ELF-1 (cell line): ENCODE measurements at regions not wholly inside any gene's neighbourhood (a gene's known extent, or its start where the extent isn't known, plus 50 kb on each side); places are given as distances from the start of the nearest gene placed in this dataset.
A peak's percentile ranks its signal among the peaks of the same experiment; 100 is the strongest.
"Not testable (repeated sequence)": the region's sequence is repeated elsewhere in the genome, so short reads cannot be mapped to it uniquely, and the experiment has no call there.

Experiments used
- DNase-seq: peaks from one replicate; pipeline ENCODE4 v3.0.0-alpha.2; 2016; ENCODE audit warnings: low read depth, low spot score

DNA sequence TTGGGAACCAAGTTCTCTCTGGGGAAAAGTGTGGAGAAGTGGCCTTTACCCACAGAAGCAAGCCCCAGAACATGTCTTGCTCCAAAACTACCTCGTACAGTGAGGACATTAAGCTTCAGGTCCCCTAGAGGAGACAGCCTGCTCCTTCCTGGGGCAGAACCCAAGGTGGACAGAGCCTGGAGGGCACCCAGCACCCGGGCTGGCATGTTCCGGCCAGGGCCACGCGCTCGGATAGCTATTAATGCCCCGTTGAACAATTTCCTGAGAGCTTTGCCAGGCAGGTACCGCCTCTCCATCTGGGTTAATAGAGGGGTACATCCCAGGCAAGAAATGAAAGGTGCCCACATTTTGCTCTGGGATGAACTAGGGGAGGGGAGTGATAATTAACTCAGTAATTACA lies 169.0 kb upstream of the GRK3 start:
- DNase-seq: no peak

DNA sequence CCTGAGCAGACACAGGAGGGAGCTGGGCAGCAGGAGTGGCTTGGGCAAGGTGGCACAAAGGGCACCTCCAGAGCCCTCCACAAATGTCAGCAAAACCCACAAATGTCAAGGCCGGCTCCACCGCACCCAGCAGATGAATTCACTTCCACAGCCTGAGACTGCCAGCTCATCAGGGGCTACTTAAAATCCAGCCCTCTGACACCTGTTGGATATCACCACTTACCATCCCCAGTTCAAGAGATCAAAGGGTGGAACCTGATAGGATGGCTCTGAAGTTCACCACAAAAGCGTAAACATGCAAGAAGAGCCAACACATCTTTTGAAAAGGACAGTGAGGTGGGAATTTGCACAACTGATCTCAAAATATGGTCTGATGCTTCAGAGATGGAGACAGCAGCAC lies 168.6 kb upstream of the GRK3 start:
- no peak for DNase-seq

DNA sequence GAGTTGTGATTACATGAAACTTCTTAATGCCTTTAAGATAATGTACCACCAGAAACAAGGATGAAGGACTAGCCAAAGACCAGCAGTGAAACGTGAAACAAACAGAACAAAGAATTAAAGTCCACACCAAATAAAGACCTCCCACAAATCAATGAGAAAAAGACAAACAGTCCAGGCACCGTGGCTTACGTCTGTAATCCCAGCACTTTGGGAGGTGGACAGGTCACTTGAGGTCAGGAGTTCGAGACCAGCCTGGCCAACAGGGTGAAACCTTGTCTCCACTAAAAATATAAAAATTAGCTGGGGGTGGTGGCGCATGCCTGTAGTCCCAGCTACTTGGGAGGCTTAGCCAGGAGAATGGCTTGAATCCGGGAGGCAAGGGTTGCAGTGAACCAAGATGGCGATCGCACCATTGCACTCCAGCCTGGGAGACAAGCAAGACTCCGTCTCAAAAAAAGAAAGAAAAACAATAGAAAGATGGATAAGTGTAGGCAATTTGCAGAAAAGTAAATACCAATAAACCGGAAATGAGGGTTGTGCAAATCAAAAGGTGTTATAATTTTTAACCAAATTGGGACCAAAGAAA lies 167.8 kb upstream of the GRK3 start:
- DNase-seq: no peak

DNA sequence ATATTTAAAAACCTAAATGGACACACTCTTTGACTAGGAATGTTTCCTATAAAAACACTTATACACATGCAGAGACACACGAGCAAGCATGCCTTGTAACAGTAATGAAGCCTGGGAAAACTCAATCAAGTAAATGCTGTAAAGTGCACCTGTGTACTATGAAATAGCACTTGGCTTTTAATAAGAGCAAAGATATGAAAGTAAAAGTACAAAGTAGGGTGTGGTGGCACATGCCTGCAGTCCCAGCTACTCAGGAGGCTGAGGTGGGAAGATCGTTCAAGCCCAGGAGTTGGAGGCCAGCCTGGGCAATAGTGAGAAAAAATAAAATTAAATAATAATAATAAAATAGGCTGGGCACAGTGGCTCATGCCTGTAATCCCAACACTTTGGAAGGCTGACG lies 166.9 kb upstream of the GRK3 start:
- no peak for DNase-seq

DNA sequence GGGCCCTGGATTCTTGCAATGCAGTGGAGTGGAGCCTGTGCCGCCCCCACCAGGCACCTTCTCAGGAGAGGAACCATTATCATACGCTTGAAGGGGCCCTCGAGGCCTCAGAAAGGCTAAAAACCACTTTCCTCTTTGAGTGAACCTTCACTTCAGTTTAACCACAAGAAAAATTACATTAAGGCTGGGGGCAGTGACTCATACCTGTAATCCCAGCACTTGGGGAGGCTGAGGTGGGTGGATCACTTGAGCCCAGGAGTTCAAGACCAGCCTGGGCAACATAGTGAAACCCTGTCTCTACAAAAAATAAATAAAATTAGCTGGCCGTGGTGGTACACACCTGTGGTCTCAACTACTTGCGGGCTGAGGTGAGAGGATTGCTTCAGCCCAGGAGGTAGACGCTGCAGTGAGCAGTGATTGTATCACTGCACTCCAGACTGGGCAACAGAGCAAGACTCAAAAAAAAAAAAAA lies 165.8 kb upstream of the GRK3 start:
- not testable (repeated sequence) for DNase-seq

DNA sequence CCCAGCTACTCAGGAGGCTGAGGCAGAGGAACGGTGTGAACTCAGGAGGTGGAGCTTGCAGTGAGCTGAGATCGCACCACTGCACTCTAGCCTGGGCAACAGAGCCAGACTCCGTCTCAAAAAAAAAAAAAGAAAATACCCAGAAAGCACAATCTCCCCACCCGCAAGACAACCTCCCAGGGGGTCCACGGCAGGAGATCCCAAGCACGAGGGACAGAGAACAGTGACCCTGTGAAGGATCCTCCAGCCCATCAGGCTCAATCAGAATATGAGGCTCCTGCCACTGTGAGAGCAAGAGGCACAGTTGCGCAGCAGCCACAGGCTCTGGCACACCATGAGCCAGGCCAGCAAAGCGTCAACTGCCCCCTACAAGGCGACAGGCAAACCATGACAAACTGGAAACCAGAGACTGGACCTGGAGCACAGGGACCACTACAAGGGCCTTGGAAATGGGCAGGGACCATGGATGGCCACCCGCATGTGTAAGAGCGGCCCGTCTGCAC lies 164.8 kb upstream of the GRK3 start:
- no peak for DNase-seq

DNA sequence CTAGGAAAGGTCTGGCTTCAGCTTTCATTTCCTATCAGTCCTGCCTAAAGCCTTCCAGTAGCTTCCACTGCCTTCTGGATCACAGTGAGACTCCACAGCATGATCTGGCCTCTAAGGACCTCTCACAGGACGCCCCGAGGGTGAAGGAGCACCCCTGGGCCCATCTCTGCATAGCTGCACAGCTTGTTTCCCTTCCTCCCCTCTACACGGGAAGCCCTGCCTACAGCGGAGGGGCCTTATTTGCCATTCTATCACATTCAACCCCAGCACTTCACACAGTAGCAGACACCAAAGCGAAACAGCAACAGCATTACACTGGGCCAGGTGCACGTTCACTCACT lies 162.3 kb upstream of the GRK3 start:
- DNase-seq: no peak

DNA sequence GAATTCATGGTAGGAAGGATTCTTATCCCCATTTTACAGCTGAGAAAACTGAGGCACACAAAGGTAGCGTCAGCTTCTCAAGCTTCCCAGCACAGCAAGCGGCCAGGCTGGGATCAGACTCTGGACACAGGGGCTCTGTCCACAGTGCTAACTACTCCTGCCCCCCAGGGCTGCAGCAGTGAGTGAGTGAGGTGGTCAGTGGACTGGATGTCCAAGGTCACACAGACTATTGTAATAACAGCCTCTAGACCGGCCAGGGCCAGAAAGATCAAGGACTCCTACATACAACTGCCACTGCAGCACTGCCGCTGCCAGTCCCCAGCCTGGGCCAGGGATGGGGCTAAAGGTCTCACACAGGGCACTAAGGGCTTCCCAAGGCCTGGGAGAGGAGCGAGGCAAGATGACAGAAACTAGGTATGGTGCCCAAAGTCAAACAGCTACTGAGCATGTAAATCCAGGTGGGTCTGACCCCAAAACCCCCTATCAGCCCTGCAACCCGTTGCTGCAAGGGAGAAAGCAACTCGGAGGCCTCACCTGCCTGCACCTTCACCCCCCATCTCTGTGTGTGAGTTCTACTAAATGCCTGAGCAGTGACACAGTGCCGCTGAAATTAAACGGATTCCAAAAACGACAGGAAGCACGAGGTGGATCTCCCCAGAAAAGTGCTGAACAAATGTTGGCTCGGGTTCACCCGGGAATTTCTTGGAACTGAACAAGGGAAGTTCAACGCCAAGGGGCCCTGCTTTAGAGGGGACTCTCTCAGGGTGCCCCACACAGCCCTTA lies 161.8 kb upstream of the GRK3 start:
- DNase-seq: no peak

DNA sequence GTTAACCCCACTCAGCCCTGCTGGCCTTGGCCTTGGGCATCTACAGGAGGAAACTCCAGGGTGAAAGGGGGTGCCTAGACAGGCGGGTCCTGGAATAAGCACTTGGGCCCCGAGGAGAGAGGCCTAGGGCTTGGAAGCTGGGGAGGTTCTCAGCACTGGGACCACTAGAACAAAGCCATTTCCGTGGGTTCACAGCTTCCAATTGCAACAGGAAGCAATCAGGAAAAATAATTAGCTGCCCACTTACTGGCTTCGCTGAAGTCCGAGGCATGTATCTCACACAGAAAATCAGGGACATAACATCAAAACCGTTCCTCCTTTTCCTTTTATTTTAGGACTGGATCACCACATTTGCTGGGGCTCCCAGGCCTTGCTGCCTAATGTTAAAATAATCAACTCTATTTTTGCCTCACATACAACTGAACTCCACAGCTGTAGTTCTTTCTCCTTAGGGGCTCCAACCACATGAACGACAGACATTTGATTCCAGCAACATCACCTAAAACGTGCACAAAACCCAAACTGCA lies 161.1 kb upstream of the GRK3 start:
- no peak for DNase-seq

DNA sequence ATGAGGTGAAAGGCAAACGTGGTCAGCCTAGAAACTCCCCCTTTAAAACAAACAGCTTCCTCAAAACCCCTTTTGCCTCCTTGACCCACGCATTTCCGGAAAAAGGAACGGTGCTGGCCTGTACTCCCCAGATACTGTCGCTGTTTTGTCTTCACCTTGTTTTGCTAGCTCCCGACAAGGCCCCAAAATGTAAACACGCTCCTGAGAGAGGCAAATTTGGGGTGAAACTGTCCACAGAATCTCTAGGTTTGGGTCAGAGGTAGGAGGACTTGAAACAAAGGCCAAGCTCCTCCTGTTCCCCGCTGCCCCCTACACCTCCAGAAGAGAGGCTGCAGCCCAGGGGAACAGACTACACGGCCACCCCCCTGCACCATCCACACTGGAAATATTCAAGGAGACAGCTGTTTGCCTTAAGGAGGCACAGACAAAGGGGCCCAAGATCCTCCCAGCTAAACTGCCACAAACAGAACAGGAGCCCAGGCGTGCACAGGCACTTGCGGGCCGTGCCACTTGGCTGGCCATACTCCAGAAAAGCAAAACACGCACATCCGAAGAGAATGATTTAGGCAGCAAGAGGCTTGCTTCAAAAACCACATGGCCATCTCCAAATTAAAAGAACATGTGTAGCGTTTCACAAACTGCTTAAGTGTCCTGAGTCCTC lies 160.5 kb upstream of the GRK3 start:
- DNase-seq: peak; percentile 36

DNA sequence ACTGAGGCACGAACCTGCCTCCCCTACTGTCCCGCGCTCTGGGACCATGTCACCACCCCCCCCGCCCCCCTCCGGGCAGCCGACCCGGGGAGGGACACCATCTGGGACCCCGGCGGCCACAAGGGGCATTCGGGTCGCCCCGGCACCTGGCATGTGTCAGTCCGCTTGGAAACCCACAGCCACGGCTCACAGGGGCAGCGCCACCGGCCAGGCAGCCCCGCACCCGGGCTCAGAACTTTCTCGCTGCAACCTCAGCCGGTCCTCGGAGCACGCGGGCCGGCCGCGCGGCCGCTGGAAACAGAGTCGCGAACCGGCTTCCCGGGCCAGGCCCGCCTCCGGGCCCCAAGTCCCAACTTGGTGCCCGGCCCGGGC lies 159.9 kb upstream of the GRK3 start:
- DNase-seq: no peak

DNA sequence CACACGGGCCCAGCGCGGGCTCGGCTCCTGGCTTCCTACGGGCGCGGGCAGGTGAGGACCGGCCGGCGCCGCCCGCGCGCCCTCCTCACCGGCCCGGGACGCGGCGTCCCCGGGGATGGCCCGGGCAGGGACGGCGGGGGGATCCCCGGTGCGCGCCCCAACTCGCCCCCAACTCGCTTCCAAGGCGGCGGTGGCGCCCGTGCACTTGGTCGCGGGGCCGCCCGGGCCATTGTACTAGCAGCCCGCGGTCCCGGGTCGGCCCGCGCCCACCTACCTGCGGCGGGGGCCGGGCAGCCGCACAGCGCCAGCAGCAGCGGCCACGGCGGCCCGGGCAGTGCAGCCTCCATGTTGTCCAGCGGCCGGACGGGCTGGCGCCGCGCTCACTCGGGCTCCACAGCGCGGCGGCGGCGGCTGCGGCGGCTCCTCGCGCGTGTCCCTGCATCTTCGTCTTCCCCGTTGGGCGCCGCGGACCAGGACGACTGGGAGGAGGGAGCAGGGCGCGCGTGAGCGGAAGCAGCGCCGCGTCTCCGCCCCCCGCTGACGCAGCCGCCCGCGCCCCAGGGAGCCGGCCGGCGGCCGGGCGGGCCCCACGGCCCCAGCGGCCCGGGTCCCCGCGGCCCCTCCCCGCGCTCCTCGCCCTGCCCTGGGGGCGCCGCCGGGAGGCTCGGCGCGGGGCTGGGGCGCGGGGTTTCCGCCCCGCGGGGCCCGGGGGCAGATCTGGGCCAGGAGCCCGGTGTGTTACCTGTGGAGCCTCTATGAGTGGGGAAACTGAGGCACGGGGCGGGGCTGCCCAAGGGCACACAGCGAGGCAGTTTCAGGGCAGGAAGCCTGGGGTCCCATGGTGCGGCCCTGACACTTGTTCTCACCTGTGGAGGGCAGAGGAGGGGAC lies 159.3 kb upstream of the GRK3 start:
- no peak for DNase-seq

DNA sequence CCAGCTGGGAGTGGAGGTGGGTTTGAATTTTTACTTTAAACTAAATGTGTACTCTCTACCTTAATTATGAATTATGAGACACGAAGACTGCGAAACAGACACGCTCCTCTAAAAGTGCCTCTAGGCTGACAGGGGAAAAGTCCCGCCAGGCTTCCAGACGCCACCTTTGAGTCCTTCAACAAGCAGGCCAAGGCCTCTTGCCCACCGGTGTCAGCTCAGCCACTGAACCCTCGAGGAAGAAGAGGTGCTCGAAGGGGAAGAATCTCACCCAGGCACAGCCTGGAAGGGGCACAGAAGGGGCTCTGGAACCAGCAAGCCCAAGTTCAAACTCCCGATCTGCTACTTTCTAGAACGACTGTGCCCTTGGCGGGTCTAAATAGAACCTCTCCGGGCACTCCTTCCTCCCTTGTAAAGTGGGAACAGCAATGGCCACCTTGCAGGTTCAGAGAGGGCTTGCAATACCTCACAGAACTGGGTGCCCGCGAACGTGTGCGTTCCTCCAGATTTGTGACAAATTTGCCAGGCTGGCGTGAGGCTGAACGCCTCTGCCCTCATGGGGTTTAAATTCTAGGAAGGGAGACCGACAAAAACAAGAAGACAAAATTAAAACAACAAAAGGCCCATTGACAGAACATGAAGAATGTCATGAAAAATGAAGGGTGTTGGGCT lies 158.5 kb upstream of the GRK3 start:
- no peak for DNase-seq

DNA sequence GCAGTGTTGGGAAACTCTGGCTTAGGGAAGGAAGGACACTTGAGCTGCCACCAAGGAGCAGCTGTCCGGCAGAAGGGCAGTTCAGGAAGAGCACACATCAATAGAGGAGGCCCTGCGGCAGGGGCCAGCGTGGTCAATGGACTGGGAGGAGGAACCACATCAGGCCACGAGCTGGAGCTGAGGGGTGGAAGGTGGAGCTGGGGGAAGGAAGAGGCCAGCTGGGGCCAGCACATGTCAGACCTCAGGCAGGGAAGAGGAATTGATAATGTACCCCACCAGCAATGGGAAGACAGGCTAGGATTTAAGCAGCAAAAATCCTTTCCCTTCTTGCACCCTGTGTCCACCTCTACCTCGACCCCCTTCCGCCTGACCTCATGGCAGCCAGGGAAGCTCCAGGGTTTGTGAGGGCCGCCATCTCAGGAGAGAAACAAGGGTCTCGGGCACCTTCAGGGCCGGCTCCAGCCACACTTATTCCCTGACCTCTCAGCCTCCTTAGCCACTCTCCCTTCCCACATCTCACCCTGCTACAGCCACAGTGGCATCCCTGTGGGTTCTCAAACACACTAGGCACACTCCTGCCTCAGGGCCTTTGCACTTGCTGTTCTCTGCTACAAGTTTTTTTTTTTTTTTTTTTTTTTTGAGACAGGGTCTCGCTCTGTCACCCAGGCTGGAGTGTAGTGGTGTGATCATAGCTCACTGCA lies 157.8 kb upstream of the GRK3 start:
- peak; percentile 47 for DNase-seq

DNA sequence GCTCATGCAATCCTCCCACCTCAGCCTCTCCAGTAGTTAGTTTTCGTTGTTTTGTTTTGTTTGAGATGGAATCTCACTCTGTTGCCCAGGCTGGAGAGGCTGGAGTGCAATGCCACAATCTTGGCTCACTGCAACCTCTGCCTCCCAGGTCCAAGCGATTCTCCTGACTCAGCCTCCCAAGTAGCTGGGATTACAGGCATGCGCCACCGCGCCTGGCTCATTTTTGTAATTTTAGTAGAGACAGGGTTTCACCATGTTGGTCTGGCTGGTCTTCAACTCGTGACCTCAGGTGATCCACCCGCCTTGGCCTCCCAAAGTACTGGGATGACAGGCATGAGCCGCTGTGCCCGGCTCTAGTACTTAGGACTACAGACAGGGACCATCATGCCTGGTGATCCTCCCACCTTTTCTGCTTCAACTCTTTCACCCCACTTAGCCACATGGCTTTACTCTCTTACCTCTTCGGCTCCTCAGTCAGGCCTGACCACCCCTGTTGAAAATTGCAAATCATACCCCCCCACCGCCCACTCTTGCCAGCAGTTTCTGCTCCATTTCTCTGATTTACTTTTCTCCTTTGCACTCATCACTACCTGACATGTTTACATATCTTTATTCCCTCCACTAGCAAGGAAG lies 157.1 kb upstream of the GRK3 start:
- DNase-seq: no peak

DNA sequence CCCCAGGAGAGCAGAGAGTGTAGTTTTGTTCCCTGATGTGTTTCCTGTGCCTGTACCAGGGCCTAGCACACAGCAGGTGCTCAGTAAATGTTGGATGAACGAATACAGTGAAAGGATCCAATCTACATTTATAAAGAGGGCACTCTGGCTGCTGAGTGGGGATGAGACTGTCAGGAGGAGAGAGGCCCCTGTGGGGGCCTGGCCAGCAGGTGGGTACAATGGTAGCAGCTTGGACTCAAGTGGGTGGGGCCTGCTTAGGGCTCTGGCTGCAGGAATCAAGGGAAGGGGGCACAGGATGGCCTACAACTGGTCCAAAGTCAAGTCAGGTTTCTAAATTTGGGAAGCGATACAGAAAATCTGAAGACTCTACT lies 156.6 kb upstream of the GRK3 start:
- no peak for DNase-seq

DNA sequence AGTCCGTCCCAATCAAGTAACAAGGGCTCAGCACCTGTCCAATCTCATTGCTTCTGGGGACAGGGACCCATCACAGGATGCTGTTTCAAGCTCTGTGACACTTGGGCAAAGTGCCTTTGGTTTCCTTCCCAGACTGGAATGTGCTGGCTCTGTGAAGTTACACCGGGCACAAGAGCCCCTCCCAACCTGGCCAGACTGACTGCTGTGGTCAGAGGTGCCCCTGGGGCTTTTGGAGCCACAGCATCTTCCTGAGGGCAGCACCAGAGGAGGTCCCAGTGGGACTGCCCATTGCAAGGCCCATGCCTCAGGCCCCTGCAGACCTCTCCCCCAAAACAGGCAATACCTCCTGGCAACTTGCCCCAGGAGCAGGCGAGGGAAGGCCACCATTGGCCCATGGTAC lies 155.2 kb upstream of the GRK3 start:
- DNase-seq: no peak

DNA sequence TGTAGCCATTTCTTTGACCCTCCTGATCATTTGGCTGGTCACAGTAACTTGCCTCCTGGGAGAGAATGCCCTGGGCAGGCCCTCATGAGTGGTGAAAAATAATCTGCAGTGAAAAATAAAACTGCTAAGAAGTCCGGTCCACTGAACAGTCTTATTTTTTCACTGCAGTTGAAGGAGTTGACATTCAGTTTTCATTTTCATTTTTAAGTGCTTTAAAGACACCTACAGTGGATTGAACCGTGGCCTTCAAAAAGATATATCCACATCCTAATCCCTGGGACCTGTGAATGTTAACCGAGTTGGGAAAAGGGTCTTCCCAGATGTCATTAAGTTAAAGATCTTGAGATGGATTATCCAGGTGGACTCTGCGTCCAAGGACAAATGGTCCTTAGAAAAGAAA lies 153.6 kb upstream of the GRK3 start:
- DNase-seq: no peak

DNA sequence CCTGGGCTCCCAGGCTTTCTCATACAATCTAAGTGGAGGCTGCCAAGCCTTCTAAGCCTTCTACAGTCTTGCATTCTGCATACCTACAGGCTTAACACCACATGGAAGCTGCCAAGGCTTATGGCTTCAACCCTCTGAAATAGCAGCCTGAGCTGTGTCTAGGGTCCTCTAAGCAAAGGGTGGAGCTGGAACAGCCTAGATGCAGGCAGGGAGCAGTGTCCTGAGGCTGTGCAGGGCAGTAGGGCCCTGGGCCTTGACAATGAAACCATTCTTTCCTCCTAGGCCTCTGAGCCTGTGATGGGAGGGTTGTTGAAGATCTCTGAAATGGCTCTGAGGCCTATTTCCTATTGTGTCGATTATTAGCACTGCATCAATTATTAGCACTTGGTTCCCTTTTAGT lies 150.9 kb upstream of the GRK3 start:
- DNase-seq: no peak

DNA sequence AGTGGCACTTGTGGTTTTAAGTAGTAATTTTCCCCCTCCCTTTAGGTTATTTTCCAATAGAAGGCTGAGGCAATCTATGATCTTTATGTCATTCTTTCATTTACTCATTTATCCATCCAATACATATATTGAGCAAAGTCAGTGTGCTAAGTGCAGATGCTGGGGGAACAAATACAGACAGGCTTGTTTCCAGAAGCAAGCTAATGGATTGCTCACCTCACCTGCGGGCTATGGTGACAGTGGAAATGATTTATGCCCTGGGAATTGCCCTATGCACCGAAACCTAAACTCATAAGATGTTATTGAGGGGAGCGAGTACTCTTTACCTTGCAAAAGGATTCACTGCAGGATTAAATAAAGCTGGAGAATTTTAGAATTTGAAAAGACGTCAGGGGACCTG lies 148.7 kb upstream of the GRK3 start:
- DNase-seq: not testable (repeated sequence)
